ENCODE measurements at regions not wholly inside any gene's neighbourhood (a gene's known extent, or its start where the extent isn't known, plus 50 kb on each side); places are given as distances from the start of the nearest gene placed in this dataset.

- peaks cover 10% of the 10 kb centered on the region for H3K4me1 Mint-ChIP-seq (ENCODE audit: low read depth)
- no peak overlapping the region for H3K27ac Mint-ChIP-seq
- H3K36me3 Mint-ChIP-seq (ENCODE audit: low read depth): peaks cover 4% of the 10 kb centered on the region
- H3K27me3 Mint-ChIP-seq: peaks cover 40% of the 10 kb centered on the region
- peaks cover 14% of the 10 kb centered on the region for H3K9me3 Mint-ChIP-seq
- no peak overlapping the region for H3K4me3 Mint-ChIP-seq
These were observed 176.4 kb upstream of the CST7 start for GRCh38 chr20:24772667-24773066.

- peaks cover 4% of the 10 kb centered on the region for H3K36me3 Mint-ChIP-seq (ENCODE audit: low read depth)
- no peak overlapping the region for H3K4me3 Mint-ChIP-seq
- H3K9me3 Mint-ChIP-seq: peaks cover 14% of the 10 kb centered on the region
- no peak overlapping the region for H3K27ac Mint-ChIP-seq
- H3K27me3 Mint-ChIP-seq: peaks cover 42% of the 10 kb centered on the region
- H3K4me1 Mint-ChIP-seq (ENCODE audit: low read depth): peaks cover 10% of the 10 kb centered on the region
These were observed 175.9 kb upstream of the CST7 start for GRCh38 chr20:24773168-24773567.

- H3K4me1 Mint-ChIP-seq (ENCODE audit: low read depth): peaks cover 10% of the 10 kb centered on the region
- H3K27ac Mint-ChIP-seq: no peak overlapping the region
- no peak overlapping the region for H3K4me3 Mint-ChIP-seq
- peaks cover 42% of the 10 kb centered on the region for H3K27me3 Mint-ChIP-seq
- H3K36me3 Mint-ChIP-seq (ENCODE audit: low read depth): peaks cover 4% of the 10 kb centered on the region
- peaks cover 14% of the 10 kb centered on the region for H3K9me3 Mint-ChIP-seq
These were observed 175.3 kb upstream of the CST7 start for GRCh38 chr20:24773751-24774201.

GRCh38 chr20:24775966-24776365 lies 173.1 kb upstream of the CST7 start:
- Mint-ChIP-seq H3K9me3 (peaks cover 14% of the 10 kb centered on the region), H3K27ac (no peak overlapping the region), H3K27me3 (peaks cover 50% of the 10 kb centered on the region), H3K4me3 (no peak overlapping the region), H3K4me1 (ENCODE audit: low read depth) (peaks cover 13% of the 10 kb centered on the region), H3K36me3 (ENCODE audit: low read depth) (peaks cover 4% of the 10 kb centered on the region)

- H3K9me3 Mint-ChIP-seq: peaks cover 14% of the 10 kb centered on the region
- H3K36me3 Mint-ChIP-seq (ENCODE audit: low read depth): peaks cover 4% of the 10 kb centered on the region
- no peak overlapping the region for H3K4me3 Mint-ChIP-seq
- no peak overlapping the region for H3K27ac Mint-ChIP-seq
- peaks cover 13% of the 10 kb centered on the region for H3K4me1 Mint-ChIP-seq (ENCODE audit: low read depth)
- peaks cover 42% of the 10 kb centered on the region for H3K27me3 Mint-ChIP-seq
These were observed 172.3 kb upstream of the CST7 start for GRCh38 chr20:24776755-24777271.

- Mint-ChIP-seq H3K9me3 (peaks cover 14% of the 10 kb centered on the region), H3K27me3 (peaks cover 41% of the 10 kb centered on the region), H3K4me3 (no peak overlapping the region), H3K27ac (no peak overlapping the region), H3K36me3 (ENCODE audit: low read depth) (peaks cover 4% of the 10 kb centered on the region), H3K4me1 (ENCODE audit: low read depth) (peaks cover 13% of the 10 kb centered on the region)
These were observed 171.3 kb upstream of the CST7 start for GRCh38 chr20:24777746-24778145.

- Mint-ChIP-seq H3K27me3 (peaks cover 38% of the 10 kb centered on the region), H3K9me3 (peaks cover 14% of the 10 kb centered on the region), H3K4me1 (ENCODE audit: low read depth) (peaks cover 9% of the 10 kb centered on the region), H3K36me3 (ENCODE audit: low read depth) (peaks cover 4% of the 10 kb centered on the region), H3K4me3 (no peak overlapping the region), H3K27ac (no peak overlapping the region)
These were observed 170.5 kb upstream of the CST7 start for GRCh38 chr20:24778585-24779031.

- H3K27ac Mint-ChIP-seq: no peak overlapping the region
- no peak overlapping the region for H3K4me3 Mint-ChIP-seq
- peaks cover 4% of the 10 kb centered on the region for H3K4me1 Mint-ChIP-seq (ENCODE audit: low read depth)
- H3K27me3 Mint-ChIP-seq: peaks cover 38% of the 10 kb centered on the region
- H3K36me3 Mint-ChIP-seq (ENCODE audit: low read depth): peaks cover 4% of the 10 kb centered on the region
- H3K9me3 Mint-ChIP-seq: peaks cover 14% of the 10 kb centered on the region
These were observed 169.9 kb upstream of the CST7 start for GRCh38 chr20:24779131-24779530.

GRCh38 chr20:24779946-24780345 lies 169.1 kb upstream of the CST7 start:
- Mint-ChIP-seq H3K27ac (no peak overlapping the region), H3K9me3 (peaks cover 7% of the 10 kb centered on the region), H3K4me1 (ENCODE audit: low read depth) (peaks cover 3% of the 10 kb centered on the region), H3K27me3 (peaks cover 30% of the 10 kb centered on the region), H3K4me3 (no peak overlapping the region), H3K36me3 (ENCODE audit: low read depth) (peaks cover 4% of the 10 kb centered on the region)

- no peaks in the 10 kb centered on the region for H3K9me3 Mint-ChIP-seq
- no peak overlapping the region for H3K27ac Mint-ChIP-seq
- H3K36me3 Mint-ChIP-seq (ENCODE audit: low read depth): no peaks in the 10 kb centered on the region
- no peak overlapping the region for H3K4me3 Mint-ChIP-seq
- H3K4me1 Mint-ChIP-seq (ENCODE audit: low read depth): peaks cover 3% of the 10 kb centered on the region
- peaks cover 23% of the 10 kb centered on the region for H3K27me3 Mint-ChIP-seq
These were observed 168.2 kb upstream of the CST7 start for GRCh38 chr20:24780674-24781417.

GRCh38 chr20:24781418-24781980 lies 167.6 kb upstream of the CST7 start:
- no peak overlapping the region for H3K4me3 Mint-ChIP-seq

GRCh38 chr20:24782301-24782700 lies 166.8 kb upstream of the CST7 start:
- H3K9me3 Mint-ChIP-seq: no peaks in the 10 kb centered on the region
- no peaks in the 10 kb centered on the region for H3K36me3 Mint-ChIP-seq (ENCODE audit: low read depth)
- H3K27ac Mint-ChIP-seq: no peak overlapping the region
- peaks cover 3% of the 10 kb centered on the region for H3K4me1 Mint-ChIP-seq (ENCODE audit: low read depth)
- no peak overlapping the region for H3K4me3 Mint-ChIP-seq
- peaks cover 14% of the 10 kb centered on the region for H3K27me3 Mint-ChIP-seq

More at GRCh38 chr20:24781418-24781980, 167.6 kb upstream of the CST7 start:
- Mint-ChIP-seq H3K27ac (no peak overlapping the region), H3K36me3 (ENCODE audit: low read depth) (no peaks in the 10 kb centered on the region), H3K27me3 (peaks cover 19% of the 10 kb centered on the region), H3K9me3 (no peaks in the 10 kb centered on the region), H3K4me1 (ENCODE audit: low read depth) (peaks cover 3% of the 10 kb centered on the region)

- Mint-ChIP-seq H3K27ac (no peak overlapping the region), H3K36me3 (ENCODE audit: low read depth) (no peaks in the 10 kb centered on the region), H3K27me3 (peaks cover 9% of the 10 kb centered on the region), H3K4me1 (ENCODE audit: low read depth) (peaks cover 3% of the 10 kb centered on the region), H3K4me3 (no peak overlapping the region), H3K9me3 (no peaks in the 10 kb centered on the region)
These were observed 166.1 kb upstream of the CST7 start for GRCh38 chr20:24782801-24783630.

- peaks cover 9% of the 10 kb centered on the region for H3K27me3 Mint-ChIP-seq
- H3K27ac Mint-ChIP-seq: no peak overlapping the region
- H3K9me3 Mint-ChIP-seq: no peaks in the 10 kb centered on the region
- no peaks in the 10 kb centered on the region for H3K36me3 Mint-ChIP-seq (ENCODE audit: low read depth)
- H3K4me3 Mint-ChIP-seq: no peak overlapping the region
- H3K4me1 Mint-ChIP-seq (ENCODE audit: low read depth): peaks cover 3% of the 10 kb centered on the region
These were observed 165.2 kb upstream of the CST7 start for GRCh38 chr20:24783631-24784492.

Data from stimulated activated naive CD8-positive, alpha-beta T cell treated with anti-CD3 and anti-CD28 coated beads, Interleukin-15, Interleukin-2, amounts not matched to agents 100 ng/mL and 50 ng/mL, for 24 hours (primary cell).